ENCODE measurements at regions not wholly inside any gene's neighbourhood (a gene's known extent, or its start where the extent isn't known, plus 50 kb on each side); places are given as distances from the start of the nearest gene placed in this dataset.

- TF ChIP-seq, protein P1, sequence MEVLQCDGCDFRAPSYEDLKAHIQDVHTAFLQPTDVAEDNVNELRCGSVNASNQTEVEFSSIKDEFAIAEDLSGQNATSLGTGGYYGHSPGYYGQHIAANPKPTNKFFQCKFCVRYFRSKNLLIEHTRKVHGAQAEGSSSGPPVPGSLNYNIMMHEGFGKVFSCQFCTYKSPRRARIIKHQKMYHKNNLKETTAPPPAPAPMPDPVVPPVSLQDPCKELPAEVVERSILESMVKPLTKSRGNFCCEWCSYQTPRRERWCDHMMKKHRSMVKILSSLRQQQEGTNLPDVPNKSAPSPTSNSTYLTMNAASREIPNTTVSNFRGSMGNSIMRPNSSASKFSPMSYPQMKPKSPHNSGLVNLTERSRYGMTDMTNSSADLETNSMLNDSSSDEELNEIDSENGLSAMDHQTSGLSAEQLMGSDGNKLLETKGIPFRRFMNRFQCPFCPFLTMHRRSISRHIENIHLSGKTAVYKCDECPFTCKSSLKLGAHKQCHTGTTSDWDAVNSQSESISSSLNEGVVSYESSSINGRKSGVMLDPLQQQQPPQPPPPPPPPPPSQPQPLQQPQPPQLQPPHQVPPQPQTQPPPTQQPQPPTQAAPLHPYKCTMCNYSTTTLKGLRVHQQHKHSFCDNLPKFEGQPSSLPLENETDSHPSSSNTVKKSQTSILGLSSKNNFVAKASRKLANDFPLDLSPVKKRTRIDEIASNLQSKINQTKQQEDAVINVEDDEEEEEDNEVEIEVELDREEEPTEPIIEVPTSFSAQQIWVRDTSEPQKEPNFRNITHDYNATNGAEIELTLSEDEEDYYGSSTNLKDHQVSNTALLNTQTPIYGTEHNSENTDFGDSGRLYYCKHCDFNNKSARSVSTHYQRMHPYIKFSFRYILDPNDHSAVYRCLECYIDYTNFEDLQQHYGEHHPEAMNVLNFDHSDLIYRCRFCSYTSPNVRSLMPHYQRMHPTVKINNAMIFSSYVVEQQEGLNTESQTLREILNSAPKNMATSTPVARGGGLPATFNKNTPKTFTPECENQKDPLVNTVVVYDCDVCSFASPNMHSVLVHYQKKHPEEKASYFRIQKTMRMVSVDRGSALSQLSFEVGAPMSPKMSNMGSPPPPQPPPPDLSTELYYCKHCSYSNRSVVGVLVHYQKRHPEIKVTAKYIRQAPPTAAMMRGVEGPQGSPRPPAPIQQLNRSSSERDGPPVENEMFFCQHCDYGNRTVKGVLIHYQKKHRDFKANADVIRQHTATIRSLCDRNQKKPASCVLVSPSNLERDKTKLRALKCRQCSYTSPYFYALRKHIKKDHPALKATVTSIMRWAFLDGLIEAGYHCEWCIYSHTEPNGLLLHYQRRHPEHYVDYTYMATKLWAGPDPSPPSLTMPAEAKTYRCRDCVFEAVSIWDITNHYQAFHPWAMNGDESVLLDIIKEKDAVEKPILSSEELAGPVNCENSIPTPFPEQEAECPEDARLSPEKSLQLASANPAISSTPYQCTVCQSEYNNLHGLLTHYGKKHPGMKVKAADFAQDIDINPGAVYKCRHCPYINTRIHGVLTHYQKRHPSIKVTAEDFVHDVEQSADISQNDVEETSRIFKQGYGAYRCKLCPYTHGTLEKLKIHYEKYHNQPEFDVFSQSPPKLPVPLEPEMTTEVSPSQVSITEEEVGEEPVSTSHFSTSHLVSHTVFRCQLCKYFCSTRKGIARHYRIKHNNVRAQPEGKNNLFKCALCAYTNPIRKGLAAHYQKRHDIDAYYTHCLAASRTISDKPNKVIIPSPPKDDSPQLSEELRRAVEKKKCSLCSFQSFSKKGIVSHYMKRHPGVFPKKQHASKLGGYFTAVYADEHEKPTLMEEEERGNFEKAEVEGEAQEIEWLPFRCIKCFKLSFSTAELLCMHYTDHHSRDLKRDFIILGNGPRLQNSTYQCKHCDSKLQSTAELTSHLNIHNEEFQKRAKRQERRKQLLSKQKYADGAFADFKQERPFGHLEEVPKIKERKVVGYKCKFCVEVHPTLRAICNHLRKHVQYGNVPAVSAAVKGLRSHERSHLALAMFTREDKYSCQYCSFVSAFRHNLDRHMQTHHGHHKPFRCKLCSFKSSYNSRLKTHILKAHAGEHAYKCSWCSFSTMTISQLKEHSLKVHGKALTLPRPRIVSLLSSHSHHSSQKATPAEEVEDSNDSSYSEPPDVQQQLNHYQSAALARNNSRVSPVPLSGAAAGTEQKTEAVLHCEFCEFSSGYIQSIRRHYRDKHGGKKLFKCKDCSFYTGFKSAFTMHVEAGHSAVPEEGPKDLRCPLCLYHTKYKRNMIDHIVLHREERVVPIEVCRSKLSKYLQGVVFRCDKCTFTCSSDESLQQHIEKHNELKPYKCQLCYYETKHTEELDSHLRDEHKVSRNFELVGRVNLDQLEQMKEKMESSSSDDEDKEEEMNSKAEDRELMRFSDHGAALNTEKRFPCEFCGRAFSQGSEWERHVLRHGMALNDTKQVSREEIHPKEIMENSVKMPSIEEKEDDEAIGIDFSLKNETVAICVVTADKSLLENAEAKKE (CRISPR knock-in tag; IDR thresholded peaks at IDR 0.05) = no peak
Measured at GRCh38 chr16:79473456-79473855, 127.1 kb downstream of the MAF start (continued).

DNA sequence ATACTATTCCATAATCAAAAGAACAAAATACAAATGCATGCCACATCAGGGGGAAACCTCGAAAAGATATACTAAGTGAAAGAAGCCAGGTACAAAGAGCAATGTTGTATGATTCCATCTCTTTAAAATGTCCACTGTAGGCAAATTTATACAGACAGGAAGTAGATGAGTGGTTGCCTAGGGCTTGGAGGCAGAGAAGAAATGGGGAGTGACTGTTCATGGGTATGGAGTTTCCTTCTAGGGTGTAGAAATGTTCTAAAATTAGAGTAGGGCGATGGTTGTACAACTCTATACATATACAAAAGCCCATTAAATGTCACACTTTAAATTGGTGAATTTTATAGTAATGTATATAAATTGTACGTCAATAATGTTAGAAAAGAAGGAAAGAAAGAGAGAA lies 128.1 kb downstream of the MAF start:
- peaks cover 3% of the 10 kb centered on the region for H3K27me3 Mint-ChIP-seq (ENCODE audit: insufficient read depth, low read depth, poor library complexity)
- no peaks in the 10 kb centered on the region for H3K9me2 ChIP-seq (ENCODE audit: insufficient read depth)
- H3K27me3 ChIP-seq (ENCODE audit: insufficient read depth) = no peaks in the 10 kb centered on the region
- H3K4me3 ChIP-seq = no peak overlapping the region
- H3K36me3 Mint-ChIP-seq (ENCODE audit: low read depth) = no peaks in the 10 kb centered on the region
- H3F3A ChIP-seq (replicated peaks; ENCODE audit: low read depth) = no peaks in the 10 kb centered on the region
- H3K9me3 Mint-ChIP-seq = no peaks in the 10 kb centered on the region; the same call in 2 of the 3 replicates
- H3K4me1 ChIP-seq (ENCODE audit: insufficient read depth) = no peaks in the 10 kb centered on the region
- no peak overlapping the region for H3K4me3 Mint-ChIP-seq
- H3K27ac Mint-ChIP-seq = no peak overlapping the region
- no peaks in the 10 kb centered on the region for H4K20me1 ChIP-seq (replicated peaks; ENCODE audit: insufficient read depth)
- H3K36me3 ChIP-seq (ENCODE audit: insufficient read depth) = no peaks in the 10 kb centered on the region
- no peaks in the 10 kb centered on the region; the same call in 2 of the 3 replicates for H3K4me1 Mint-ChIP-seq
- H2AFZ ChIP-seq = no peak overlapping the region
- no peak for DNase-seq (ENCODE audit: low spot score)
- H3K4me2 ChIP-seq = no peak overlapping the region
- ATAC-seq = no peak
- no peak overlapping the region for H3K27ac ChIP-seq (ENCODE audit: low read depth)
- H3K79me2 ChIP-seq (replicated peaks; ENCODE audit: insufficient read depth) = no peaks in the 10 kb centered on the region
- TF ChIP-seq, protein P2, sequence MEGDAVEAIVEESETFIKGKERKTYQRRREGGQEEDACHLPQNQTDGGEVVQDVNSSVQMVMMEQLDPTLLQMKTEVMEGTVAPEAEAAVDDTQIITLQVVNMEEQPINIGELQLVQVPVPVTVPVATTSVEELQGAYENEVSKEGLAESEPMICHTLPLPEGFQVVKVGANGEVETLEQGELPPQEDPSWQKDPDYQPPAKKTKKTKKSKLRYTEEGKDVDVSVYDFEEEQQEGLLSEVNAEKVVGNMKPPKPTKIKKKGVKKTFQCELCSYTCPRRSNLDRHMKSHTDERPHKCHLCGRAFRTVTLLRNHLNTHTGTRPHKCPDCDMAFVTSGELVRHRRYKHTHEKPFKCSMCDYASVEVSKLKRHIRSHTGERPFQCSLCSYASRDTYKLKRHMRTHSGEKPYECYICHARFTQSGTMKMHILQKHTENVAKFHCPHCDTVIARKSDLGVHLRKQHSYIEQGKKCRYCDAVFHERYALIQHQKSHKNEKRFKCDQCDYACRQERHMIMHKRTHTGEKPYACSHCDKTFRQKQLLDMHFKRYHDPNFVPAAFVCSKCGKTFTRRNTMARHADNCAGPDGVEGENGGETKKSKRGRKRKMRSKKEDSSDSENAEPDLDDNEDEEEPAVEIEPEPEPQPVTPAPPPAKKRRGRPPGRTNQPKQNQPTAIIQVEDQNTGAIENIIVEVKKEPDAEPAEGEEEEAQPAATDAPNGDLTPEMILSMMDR (conservative IDR thresholded peaks at IDR 0.05; ENCODE audit: low read depth in 2 of 2) = no peak
- TF ChIP-seq, protein P1 (CRISPR knock-in tag; IDR thresholded peaks at IDR 0.05) = no peak
- TF ChIP-seq JUNB (IDR thresholded peaks at IDR 0.05; ENCODE audit: unreplicated experiment) = no peak
- no peak for TF ChIP-seq EZH2 (IDR thresholded peaks at IDR 0.05; ENCODE audit: low read depth, unreplicated experiment)
- no peak for TF ChIP-seq CREB1 (CRISPR knock-in tag; IDR thresholded peaks at IDR 0.05; ENCODE audit: low read depth)
- no peak for TF ChIP-seq ZNF331 (CRISPR knock-in tag; IDR thresholded peaks at IDR 0.05; ENCODE audit: low read depth)
- no peak for TF ChIP-seq NANOG (IDR thresholded peaks at IDR 0.05; ENCODE audit: borderline replicate concordance)
- no peak for TF ChIP-seq EZH2phosphoT487 (IDR thresholded peaks at IDR 0.05; ENCODE audit: unreplicated experiment)
- TF ChIP-seq STAT1 (IDR thresholded peaks at IDR 0.05; ENCODE audit: unreplicated experiment) = no peak
